HFFc6 (cell line): ENCODE measurements at regions not wholly inside any gene's neighbourhood (a gene's known extent, or its start where the extent isn't known, plus 50 kb on each side); places are given as distances from the start of the nearest gene placed in this dataset.
"Not testable (repeated sequence)": the region's sequence is repeated elsewhere in the genome, so short reads cannot be mapped to it uniquely, and the experiment has no call there.

ENCODE experiments used
- DNase-seq: peaks from one replicate; pipeline ENCODE4 v3.0.0-alpha.2; 2018
- H3K27ac Mint-ChIP-seq: 2 replicates; pipeline ENCODE4 v1.8.0; 2020; ENCODE audit warnings: mild to moderate bottlenecking, mixed read lengths
- H3K27me3 Mint-ChIP-seq: 2 replicates; pipeline ENCODE4 v1.8.0; 2021; ENCODE audit warnings: mild to moderate bottlenecking, moderate library complexity, mixed read lengths; ENCODE audit not compliant: insufficient read depth
- H3K36me3 Mint-ChIP-seq: 2 replicates; pipeline ENCODE4 v1.8.0; 2021; ENCODE audit warnings: low read depth, mixed read lengths
- H3K4me1 Mint-ChIP-seq: 2 replicates; pipeline ENCODE4 v1.8.0; 2020; ENCODE audit warnings: low read depth, mixed read lengths
- H3K4me3 Mint-ChIP-seq: 2 replicates; pipeline ENCODE4 v1.8.0; 2020; ENCODE audit warnings: mild to moderate bottlenecking, moderate library complexity, mixed read lengths
- H3K9me3 Mint-ChIP-seq: 2 replicates; pipeline ENCODE4 v1.8.0; 2020; ENCODE audit warnings: mild to moderate bottlenecking, mixed read lengths
- TF ChIP-seq, protein P1 (sequence below): fragments of 200-600 bp; sonication (generic); IDR thresholded peaks from 2 replicates; pipeline ENCODE4 v1.5.0; 2021; ENCODE audit warnings: antibody characterized with exemption, mild to moderate bottlenecking

DNA sequence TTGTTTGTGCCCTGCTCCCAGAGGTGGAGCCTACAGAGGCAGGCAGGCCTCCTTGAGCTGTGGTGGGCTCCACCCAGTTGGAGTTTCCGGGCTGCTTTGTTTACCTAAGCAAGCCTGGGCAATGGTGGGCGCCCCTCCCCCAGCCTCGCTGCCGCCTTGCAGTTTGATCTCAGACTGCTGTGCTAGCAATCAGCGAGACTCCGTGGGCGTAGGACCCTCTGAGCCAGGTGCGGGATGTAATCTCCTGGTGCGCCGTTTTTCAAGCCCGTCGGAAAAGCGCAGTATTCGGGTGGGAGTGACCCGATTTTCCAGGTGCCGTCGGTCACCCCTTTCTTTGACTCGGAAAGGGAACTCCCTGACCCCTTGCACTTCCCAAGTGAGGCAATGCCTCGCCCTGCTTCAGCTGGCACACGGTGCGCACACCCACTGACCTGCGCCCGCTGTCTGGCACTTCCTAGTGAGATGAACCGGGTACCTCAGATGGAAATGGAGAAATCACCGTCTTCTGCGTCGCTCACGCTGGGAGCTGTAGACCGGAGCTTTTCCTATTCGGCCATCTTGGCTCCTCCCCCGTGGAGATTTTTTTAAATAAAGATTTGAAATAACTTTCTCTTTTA is 189.2 kb upstream of the WSB1 start:
- not testable (repeated sequence) for H3K27ac Mint-ChIP-seq, DNase-seq, H3K9me3 Mint-ChIP-seq, H3K4me1 Mint-ChIP-seq, H3K27me3 Mint-ChIP-seq, H3K4me3 Mint-ChIP-seq, H3K36me3 Mint-ChIP-seq

DNA sequence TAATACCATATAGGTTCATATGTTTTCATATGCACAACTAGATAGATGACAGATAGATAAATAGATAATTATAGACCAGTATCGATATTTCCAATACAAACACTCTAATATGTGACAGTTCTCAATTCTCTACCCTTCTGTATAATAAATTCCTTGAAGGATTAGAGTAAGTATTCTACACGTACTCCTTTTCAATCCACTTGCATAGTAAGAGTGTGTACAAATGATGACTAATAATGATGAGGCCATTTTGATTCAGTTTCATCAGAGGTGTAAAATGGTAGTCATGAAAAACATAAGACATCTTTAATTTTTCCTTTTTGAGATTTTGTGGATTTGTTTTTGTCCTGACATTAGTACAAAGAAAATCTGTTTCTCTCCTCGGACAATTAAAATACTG is 188.3 kb upstream of the WSB1 start:
- TF ChIP-seq, protein P1, sequence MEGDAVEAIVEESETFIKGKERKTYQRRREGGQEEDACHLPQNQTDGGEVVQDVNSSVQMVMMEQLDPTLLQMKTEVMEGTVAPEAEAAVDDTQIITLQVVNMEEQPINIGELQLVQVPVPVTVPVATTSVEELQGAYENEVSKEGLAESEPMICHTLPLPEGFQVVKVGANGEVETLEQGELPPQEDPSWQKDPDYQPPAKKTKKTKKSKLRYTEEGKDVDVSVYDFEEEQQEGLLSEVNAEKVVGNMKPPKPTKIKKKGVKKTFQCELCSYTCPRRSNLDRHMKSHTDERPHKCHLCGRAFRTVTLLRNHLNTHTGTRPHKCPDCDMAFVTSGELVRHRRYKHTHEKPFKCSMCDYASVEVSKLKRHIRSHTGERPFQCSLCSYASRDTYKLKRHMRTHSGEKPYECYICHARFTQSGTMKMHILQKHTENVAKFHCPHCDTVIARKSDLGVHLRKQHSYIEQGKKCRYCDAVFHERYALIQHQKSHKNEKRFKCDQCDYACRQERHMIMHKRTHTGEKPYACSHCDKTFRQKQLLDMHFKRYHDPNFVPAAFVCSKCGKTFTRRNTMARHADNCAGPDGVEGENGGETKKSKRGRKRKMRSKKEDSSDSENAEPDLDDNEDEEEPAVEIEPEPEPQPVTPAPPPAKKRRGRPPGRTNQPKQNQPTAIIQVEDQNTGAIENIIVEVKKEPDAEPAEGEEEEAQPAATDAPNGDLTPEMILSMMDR = no peak
- H3K9me3 Mint-ChIP-seq = no peaks in the 10 kb centered on the region; the same call in 1 of the 2 replicates
- no peaks in the 10 kb centered on the region for H3K4me1 Mint-ChIP-seq
- no peak overlapping the region for H3K27ac Mint-ChIP-seq
- H3K27me3 Mint-ChIP-seq = no peaks in the 10 kb centered on the region
- H3K4me3 Mint-ChIP-seq = no peak overlapping the region
- no peak for DNase-seq
- H3K36me3 Mint-ChIP-seq = no peaks in the 10 kb centered on the region

DNA sequence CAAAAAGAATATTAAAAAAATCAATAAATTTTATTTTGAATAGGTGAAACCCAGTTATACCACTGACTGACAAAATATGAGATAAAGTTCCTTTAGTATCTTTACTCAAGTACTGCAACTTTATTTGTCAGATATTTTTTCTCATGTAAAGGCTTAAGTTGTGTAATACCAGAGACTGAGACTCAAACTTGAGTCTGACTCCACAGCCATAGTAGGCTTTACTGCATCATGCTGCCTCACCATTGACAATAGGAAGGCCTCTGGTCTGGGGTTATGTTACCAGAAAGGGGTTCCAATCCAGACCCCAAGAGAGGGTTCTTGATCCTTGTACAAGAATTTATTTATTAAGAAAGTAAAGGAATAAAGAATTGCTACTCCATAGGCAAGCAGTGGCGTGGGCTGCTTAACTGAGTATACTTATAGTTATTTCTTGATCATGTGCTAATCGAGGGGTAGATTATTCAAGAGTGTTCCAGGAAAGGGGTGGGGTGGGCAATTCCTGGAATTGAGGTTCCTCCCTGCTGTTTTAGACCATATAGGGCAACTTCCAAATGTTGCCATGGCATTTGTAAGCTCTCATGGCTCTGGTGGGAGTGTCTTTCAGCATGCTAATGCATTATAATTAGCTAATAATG is 187.4 kb upstream of the WSB1 start:
- Mint-ChIP-seq H3K27ac (no peak overlapping the region), H3K9me3 (no peaks in the 10 kb centered on the region; the same call in 1 of the 2 replicates), H3K4me1 (no peaks in the 10 kb centered on the region), H3K27me3 (no peaks in the 10 kb centered on the region), H3K4me3 (no peak overlapping the region), H3K36me3 (no peaks in the 10 kb centered on the region)
- TF ChIP-seq, protein P1 = no peak
- DNase-seq = no peak

DNA sequence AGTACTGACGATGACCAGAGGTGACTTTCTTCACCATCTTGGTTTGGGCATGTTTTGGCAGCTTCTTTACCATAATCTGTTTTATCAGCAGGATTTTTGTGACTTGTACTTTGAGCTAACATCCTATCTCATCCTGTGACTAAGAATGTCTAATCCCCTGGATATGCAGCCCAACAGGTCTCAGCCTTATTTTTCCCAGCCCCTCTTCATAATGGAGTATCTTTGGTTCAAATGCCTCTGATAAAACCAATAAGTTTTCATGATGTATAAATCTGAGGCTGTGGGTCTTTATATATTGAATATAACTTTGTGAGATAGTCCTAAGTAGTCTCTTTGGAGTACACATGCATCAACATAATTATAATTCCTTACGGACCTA is 186.9 kb upstream of the WSB1 start:
- Mint-ChIP-seq H3K9me3 (no peaks in the 10 kb centered on the region; the same call in 1 of the 2 replicates), H3K27ac (no peak overlapping the region)

DNA sequence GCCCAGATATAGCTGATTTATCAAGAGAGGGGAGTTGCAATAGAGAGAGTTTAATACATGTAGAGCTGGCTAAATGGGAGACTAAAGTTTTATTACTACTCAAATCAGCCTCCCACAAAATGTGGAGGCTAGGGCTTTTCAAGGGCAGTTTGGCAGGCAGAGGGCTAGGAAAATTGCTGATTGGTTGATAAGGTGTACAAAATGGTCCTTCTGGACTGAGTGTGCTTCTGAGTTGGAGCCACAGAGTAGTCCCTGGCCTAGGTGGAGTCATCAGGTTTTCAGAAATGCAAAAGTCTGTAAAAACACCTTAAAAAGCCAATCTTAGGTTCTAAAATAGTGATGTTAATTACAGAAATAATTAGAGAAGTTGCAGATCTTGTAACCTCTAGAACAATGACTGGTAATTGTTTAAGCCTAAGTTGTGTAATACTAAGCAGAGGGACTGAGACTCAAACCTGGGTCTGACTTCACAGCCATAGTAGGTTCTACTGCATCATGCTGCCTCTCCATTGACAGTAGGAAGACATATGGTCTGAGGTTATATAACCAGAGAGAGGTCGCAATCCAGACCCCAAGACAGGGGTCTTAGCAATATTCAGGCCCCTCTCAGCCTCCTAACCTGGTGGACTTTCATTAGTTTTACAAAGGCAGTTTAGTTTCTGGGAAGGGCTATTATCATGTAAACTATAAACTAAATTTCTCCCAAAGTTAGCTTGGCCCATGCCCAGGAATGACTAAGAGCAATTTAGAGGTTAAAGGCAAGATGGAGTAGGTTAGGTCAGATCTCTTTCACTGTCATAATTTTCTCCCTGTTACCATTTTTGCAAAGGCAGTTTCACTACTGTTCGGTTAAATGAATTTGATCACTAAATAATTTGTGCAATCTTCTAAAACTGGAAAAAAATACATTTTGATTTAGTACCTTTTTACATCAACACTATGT is 186.3 kb upstream of the WSB1 start:
- H3K36me3 Mint-ChIP-seq, H3K27ac Mint-ChIP-seq, H3K4me1 Mint-ChIP-seq, H3K4me3 Mint-ChIP-seq, H3K9me3 Mint-ChIP-seq, DNase-seq, H3K27me3 Mint-ChIP-seq: not testable (repeated sequence)

More for the DNA sequence above, 186.9 kb upstream of the WSB1 start:
- Mint-ChIP-seq H3K36me3 (no peaks in the 10 kb centered on the region), H3K4me1 (no peaks in the 10 kb centered on the region), H3K27me3 (no peaks in the 10 kb centered on the region), H3K4me3 (no peak overlapping the region)
- TF ChIP-seq, protein P1 = no peak
- no peak for DNase-seq

DNA sequence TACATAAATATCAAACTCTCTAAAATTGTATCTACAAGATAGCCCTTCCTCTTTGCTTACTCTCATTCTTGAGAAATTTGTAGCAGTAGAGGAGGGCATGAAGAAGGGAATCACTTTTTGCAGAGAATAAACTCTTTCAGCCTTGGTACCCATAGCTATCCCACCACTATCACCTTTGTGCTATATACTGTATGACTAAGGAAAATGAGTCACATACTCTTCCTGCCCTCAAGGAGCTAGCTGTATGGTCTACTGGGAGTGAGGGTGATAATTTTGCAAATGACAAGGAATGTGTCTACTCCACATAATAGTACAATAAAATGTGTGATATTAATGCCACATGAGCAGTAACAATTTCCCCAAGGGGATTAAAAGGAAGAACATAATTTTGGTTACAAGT is 184.6 kb upstream of the WSB1 start:
- Mint-ChIP-seq H3K36me3 (no peaks in the 10 kb centered on the region), H3K27me3 (no peaks in the 10 kb centered on the region), H3K4me3 (no peak overlapping the region), H3K27ac (no peak overlapping the region), H3K9me3 (no peaks in the 10 kb centered on the region; the same call in 1 of the 2 replicates), H3K4me1 (no peaks in the 10 kb centered on the region)
- DNase-seq = no peak
- TF ChIP-seq, protein P1 = no peak
